HG02678 (cell line): ENCODE measurements at regions not wholly inside any gene's neighbourhood (a gene's known extent, or its start where the extent isn't known, plus 50 kb on each side); places are given as distances from the start of the nearest gene placed in this dataset.
"Not testable (repeated sequence)": the region's sequence is repeated elsewhere in the genome, so short reads cannot be mapped to it uniquely, and the experiment has no call there.

ENCODE experiments used
- ATAC-seq: cut with Tn5 transposase; IDR thresholded peaks from one replicate; pipeline ENCODE4 v1.9.1; 2021; ENCODE audit warnings: mild to moderate bottlenecking, moderate library complexity; ENCODE audit not compliant: unreplicated experiment

DNA sequence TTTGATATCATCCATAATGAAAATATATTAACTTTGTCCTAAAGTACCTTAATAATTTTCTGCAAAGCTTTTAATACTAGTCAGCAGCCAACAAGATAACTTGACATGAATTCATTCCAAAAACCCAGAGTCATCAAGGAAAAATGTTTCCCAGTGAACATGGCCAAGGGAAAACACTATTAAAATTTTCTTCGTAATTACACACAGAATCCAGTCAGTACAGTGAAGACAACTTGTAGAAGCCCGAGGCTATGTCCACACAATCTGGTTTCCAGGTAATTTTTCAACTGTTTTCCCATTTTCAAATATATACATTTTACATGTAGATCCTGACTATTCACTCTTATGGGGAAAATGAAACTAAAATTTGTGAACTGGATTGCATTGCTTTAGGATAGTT is 600.9 kb downstream of the CDH8 start:
- no peak for ATAC-seq

GRCh38 chr16:61432421-61432820 is 603.8 kb downstream of the CDH8 start:
- ATAC-seq = no peak

DNA sequence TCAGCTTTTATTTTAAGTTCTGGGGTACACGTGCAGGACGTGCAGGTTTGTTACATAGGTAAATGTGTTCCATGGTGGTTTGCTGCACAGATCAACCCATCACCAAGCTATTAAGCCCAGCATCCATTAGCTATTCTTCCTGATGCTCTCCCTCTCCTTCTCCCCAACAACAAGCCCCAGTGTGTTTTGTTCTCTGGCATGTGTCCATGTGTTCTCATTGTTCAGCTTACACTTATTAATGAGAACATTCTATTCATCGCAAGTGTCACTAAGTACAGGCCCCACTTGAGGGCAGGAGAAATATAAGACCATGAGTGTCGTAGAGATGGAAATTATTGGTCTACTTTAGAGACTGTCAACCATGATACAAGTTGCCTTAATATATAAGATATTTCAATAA is 615.1 kb downstream of the CDH8 start:
- no peak for ATAC-seq

GRCh38 chr16:61419791-61420190 is 616.4 kb downstream of the CDH8 start:
- no peak for ATAC-seq

DNA sequence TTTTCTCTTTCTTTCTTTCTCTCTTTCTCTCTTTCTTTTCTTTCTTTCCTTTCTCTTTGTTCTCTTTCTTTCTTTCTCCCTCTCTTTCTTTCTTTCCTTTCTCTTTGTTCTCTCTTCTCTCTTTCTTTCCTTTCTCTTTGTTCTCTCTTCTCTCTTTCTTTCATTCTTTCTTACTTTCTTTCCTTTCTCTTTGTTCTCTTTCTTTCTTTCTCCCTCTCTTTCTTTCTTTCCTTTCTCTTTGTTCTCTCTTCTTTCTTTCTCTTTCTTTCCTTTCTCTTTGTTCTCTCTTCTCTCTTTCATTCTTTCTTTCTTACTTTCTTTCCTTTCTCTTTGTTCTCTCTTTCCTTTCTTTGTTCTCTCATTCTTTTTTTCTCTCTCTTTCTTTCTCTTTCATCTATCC is 617.4 kb downstream of the CDH8 start:
- not testable (repeated sequence) for ATAC-seq

DNA sequence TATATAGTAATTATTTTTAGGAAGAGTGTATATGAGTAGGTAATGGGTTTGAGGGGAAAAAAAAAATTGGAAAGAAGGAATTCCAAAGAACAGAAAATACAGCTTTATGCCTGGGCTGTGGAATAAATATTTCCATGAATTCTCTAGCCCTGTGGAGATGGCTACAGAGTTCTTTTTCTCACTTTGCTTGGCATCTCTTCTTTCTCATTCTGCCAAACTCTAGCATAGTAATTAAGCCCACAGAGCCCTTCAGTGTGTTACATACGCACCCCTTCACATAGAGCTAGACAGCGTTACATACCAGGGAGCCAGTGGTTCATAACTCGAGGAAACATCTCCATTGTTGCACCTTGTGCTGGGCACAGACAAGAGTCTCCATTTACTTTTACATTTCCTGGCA is 621.1 kb downstream of the CDH8 start:
- ATAC-seq = no peak

DNA sequence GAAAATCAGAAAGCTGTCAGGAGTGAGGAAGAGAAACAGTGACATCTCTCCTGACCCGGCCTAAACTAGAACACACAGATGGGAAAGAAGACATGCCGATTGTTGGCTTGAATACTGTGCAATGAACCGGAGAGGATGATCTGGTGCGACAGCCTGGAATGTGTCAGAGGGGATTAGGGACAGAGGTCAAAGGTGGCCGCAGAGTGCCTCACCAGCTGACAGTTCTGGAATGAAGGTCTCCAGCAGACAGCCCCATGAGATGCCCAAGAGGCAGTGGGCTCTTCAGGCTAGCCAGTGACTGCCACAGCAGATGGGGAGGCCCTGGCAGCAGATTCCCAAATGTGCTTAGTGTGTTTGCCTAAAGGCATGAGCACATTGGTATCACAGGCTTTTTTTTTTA is 623.2 kb downstream of the CDH8 start:
- no peak for ATAC-seq

DNA sequence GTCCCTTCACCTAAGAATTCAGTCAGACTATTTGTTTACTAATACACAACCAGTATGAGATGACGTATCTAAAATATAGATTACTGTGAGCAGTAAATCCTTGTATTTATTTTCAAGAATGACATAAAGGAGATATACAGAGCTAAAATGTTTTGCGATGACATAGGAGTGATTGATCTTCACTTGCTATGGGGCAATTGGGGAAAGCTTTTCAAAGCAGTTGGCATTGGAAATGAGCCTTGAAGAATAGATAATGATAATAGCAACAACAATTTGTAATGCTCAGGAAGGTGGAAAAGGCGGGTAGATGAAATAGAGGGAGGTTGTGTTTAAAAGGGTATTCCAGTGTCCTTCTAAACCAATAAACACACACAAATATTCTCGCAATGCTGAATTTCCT is 623.7 kb downstream of the CDH8 start:
- ATAC-seq = no peak

GRCh38 chr16:61409604-61410003 is 626.6 kb downstream of the CDH8 start:
- no peak for ATAC-seq

GRCh38 chr16:61403386-61403785 is 632.9 kb downstream of the CDH8 start:
- no peak for ATAC-seq

DNA sequence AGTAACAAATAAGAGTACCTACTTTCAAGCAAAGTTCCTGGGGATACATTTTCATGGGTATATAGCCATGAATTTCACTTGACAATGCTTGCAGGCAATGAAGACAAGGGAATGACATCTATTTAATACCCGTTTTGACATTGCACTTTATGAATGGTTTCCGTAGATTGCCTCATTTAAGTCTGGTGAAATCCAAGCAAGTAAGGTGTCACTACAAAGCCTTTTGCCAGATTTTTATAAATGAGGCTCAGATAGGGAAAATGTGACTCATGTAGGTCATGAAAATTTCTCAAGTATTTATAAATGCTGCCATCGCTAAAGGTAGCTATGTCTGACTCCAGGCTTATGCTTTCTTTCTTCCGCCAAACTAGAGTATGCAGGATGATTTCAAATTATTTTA is 644.3 kb downstream of the CDH8 start:
- ATAC-seq = no peak

GRCh38 chr16:61390965-61391637 is 645.1 kb downstream of the CDH8 start:
- ATAC-seq = no peak

DNA sequence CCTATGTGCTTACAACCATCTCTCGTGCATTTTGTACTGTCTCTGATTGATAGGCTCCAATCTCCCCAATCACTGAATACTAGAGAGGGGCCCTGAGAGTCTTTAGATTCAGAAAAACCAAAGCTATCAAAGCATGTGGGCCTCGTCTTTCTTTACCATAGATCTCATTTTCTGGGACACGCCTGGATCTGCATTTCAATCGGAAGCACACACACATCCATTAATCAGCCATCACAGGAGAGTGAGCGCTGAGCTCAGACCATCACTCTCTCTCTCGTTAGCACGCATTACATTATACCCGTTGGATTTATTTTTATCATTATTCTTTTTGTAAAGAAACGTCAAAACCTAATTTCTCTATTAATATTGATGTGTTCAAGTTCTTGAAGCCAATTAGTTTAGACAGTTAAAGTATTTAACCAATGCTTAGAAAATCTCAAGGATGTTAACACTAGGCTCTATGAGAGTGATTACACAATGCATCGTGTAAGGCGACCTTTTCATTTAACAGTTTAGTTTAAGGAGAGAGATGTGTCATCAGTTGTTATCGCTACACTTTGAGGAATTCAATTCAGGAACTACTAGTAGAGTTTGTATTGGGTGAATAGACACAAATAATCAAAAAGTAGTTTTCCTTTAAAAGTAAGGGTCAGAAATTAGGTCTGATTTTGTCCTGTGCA is 650.7 kb downstream of the CDH8 start:
- ATAC-seq = no peak

- no peak for ATAC-seq
Measured at GRCh38 chr16:61382435-61382834, 653.8 kb downstream of the CDH8 start.

GRCh38 chr16:61379311-61379710 is 656.9 kb downstream of the CDH8 start:
- no peak for ATAC-seq

DNA sequence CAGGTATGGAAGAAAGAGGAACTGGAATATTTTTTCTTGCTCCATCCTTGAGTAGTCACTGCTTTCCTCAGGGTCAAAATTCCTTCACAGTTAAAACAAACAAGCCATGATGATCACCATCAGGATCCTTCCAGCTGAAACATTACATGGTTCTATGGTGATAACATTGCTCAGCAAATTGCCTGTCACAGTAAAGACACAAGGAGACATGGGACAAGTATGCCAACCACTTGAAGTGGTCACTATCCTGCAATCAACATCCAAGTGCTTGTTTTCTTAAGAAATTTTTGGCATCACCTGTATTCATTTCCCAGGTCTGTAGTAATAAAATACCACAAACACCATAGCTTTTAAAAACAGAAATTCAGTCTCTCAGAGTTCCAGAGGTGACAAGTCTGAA is 662.2 kb downstream of the CDH8 start:
- no peak for ATAC-seq

GRCh38 chr16:61371881-61372280 is 664.4 kb downstream of the CDH8 start:
- no peak for ATAC-seq

- ATAC-seq = no peak
Measured at GRCh38 chr16:61371388-61371787, 664.9 kb downstream of the CDH8 start.

DNA sequence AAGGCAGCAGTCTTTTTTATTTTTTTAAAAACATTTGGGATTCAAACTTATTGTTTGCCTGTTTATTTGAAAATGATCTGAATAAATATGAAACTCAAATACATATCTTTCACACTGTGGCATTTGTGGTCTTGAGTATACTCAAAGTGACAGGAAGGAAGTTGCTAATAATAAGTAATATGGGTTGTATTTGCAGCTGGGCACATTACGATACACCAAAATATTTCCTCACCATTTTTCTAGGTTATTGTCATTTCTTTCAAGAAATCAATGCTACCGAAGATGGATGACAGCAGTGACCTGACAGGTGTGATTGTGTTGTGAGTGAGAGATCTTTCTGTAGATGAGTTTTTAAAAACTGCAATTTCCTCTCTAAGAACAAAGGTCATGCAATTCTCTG is 665.7 kb downstream of the CDH8 start:
- no peak for ATAC-seq

GRCh38 chr16:61366006-61366405 is 670.2 kb downstream of the CDH8 start:
- no peak for ATAC-seq

DNA sequence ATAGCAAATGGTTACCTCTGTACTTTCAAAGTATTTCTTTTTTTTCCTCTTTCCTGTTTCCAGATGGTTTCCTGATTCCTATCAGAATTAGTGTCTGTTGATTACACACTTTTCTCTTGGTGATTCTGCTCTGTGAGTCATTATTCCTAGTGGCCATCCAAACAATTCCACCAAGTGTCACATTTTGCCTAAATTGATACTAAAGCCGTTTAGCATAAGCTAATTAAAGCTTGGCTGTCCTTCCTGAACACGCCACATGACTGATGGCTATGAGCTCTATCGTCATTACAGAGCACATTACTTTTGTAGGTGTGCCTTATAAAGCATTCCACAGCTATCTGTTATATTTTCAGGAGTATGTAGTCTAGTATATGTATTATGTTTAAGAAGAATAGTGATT is 671.2 kb downstream of the CDH8 start:
- no peak for ATAC-seq

DNA sequence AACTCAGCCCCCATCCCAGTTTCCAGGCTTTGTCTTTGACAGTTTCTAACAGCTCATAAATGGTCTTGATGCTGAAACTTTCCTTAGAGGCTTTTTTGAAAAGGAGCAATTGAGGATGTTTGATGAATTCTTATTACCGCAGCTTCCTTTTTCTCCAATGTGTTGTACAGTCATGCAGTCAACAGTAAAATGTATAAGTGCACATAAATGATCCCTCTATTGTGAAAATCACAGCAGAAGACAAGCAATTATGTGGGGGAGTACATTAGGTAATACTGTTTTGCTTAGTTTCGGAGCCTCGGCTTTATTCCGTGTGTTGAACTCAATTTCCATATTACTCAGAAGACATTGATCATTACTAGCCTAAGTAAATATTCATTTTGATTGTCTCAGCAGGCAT is 673.7 kb downstream of the CDH8 start:
- ATAC-seq = no peak

- ATAC-seq = no peak
Measured at GRCh38 chr16:61344791-61345190, 691.4 kb downstream of the CDH8 start.
